LoVo (cell line): ENCODE measurements at regions not wholly inside any gene's neighbourhood (a gene's known extent, or its start where the extent isn't known, plus 50 kb on each side); places are given as distances from the start of the nearest gene placed in this dataset.

Source experiments
- DNase-seq: peaks from one replicate; pipeline ENCODE4 v3.0.0-alpha.2; 2016; ENCODE audit warnings: low spot score

DNA sequence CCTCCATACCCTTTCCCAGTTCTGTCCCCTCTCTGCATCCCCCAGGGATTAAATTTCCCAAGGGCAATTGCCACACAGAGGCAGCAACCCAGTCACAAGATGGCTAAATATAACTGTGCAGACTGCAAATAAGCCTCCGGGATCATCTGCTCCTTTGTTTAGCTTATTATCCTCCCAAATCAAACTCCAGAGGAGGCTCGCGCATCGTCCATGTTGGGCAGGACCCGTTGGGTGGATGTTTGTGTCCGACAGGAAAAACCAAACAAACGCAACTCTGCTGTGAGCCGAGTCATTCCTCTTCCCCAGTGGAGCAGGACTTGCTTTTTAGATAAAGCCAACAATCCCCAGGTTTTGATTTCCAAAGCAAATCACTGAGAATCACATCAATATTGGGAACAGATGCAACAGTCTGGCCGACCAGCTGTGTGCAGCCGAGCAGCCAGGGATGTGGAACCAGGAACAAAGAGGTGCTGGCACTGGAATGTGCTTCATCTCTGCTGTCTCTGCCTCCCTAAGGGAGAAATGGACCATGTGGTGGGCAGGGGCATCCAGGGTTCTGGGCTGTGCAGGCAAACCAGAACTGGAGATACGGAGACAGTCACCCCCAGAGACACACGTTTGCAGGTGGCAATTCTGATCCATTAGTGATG is 89.8 kb downstream of the PTTG1 start:
- no peak for DNase-seq
